Fibroblast of lung (primary cell): ENCODE measurements at regions not wholly inside any gene's neighbourhood (a gene's known extent, or its start where the extent isn't known, plus 50 kb on each side); places are given as distances from the start of the nearest gene placed in this dataset.

Experiments used
- DNase-seq, 2 donors: peaks; one replicate each; pipeline versions ENCODE4 v3.0.0 to v3.0.0-alpha.2; 2010; ENCODE audit warnings: low read depth in 2 of 2
- H2AFZ ChIP-seq: 2 replicates; pipeline ENCODE4 v1.5.1; 2012; ENCODE audit warnings: low read length, control low read depth, inconsistent platforms
- H3K27ac ChIP-seq: 2 replicates; pipeline ENCODE4 v1.5.1; 2011; ENCODE audit warnings: low read length, control low read depth; ENCODE audit not compliant: insufficient read depth
- H3K27me3 ChIP-seq: 2 replicates; pipeline ENCODE4 v1.5.1; 2011; ENCODE audit warnings: mild to moderate bottlenecking, low read length; ENCODE audit not compliant: control insufficient read depth, insufficient read depth
- H3K36me3 ChIP-seq: 2 replicates; pipeline ENCODE4 v1.5.1; 2011; ENCODE audit warnings: low read length; ENCODE audit not compliant: control insufficient read depth, insufficient read depth
- H3K4me1 ChIP-seq: 2 replicates; pipeline ENCODE4 v1.5.1; 2011; ENCODE audit warnings: low read length; ENCODE audit not compliant: control insufficient read depth, insufficient read depth; ENCODE audit errors: extremely low read depth
- H3K4me2 ChIP-seq: 2 replicates; pipeline ENCODE4 v1.5.1; 2011; ENCODE audit warnings: low read length, control low read depth; ENCODE audit not compliant: insufficient read depth; ENCODE audit errors: extremely low read depth
- H3K4me3 ChIP-seq, 4 experiments: fragments of 200-600 bp in 1 of 4; sonication (generic) in 1 of 4; replicated peaks in 1 of 4; 2 replicates each; pipeline ENCODE4 v1.5.1; 2011 to 2016; ENCODE audit warnings: low read length in 4 of 4, low read depth in 3 of 4, mild to moderate bottlenecking in 3 of 4, control low read depth in 2 of 4, inconsistent platforms in 1 of 4, mixed read lengths in 1 of 4; ENCODE audit not compliant: insufficient read depth in 1 of 4; ENCODE audit errors: control extremely low read depth in 1 of 4
- H3K79me2 ChIP-seq: 2 replicates; pipeline ENCODE4 v1.5.1; 2012; ENCODE audit warnings: mild to moderate bottlenecking, low read length, inconsistent platforms; ENCODE audit not compliant: control insufficient read depth, insufficient read depth
- H3K9ac ChIP-seq: 2 replicates; pipeline ENCODE4 v1.5.1; 2011; ENCODE audit warnings: mild to moderate bottlenecking, low read length, control low read depth; ENCODE audit not compliant: insufficient read depth
- H3K9me3 ChIP-seq: 2 replicates; pipeline ENCODE4 v1.5.1; 2012; ENCODE audit warnings: low read depth, low read length; ENCODE audit not compliant: control insufficient read depth, insufficient read depth
- H4K20me1 ChIP-seq: 2 replicates; pipeline ENCODE4 v1.5.1; 2011; ENCODE audit warnings: low read length; ENCODE audit not compliant: control insufficient read depth, insufficient read depth; ENCODE audit errors: extremely low read depth
- CTCF ChIP-seq, 2 donors: IDR thresholded peaks in 1 of 2; conservative IDR thresholded peaks in 1 of 2; 1 replicate in 1 of 2; 2 replicates in 1 of 2; pipeline ENCODE4 v1.5.1; 2011 to 2012; ENCODE audit warnings: low read length in 2 of 2, control low read depth in 1 of 2, inconsistent platforms in 1 of 2, low read depth in 1 of 2, mild to moderate bottlenecking in 1 of 2
- EZH2 ChIP-seq: IDR thresholded peaks from 2 replicates; pipeline ENCODE4 v1.5.1; 2012; ENCODE audit warnings: low read length, control low read depth, mild to moderate bottlenecking; ENCODE audit errors: missing control alignments

GRCh38 chr7:19405541-19405940 is 260.3 kb upstream of the FERD3L start:
- no peak for TF ChIP-seq EZH2
- TF ChIP-seq CTCF (conservative IDR thresholded peaks at IDR 0.05 in 1 of 2, IDR thresholded peaks at IDR 0.05 in 1 of 2; ENCODE audit: low read depth in 1 of 2, low read length in 2 of 2) = no peak
- no peaks in the 10 kb centered on the region for H4K20me1 ChIP-seq
- peak; percentile 70 to 83 for DNase-seq
- no peaks in the 10 kb centered on the region for H3K9me3 ChIP-seq
- no peak overlapping the region for H3K4me3 ChIP-seq
- H3K27me3 ChIP-seq = no peaks in the 10 kb centered on the region
- H2AFZ ChIP-seq = no peak overlapping the region
- H3K79me2 ChIP-seq = no peaks in the 10 kb centered on the region
- H3K36me3 ChIP-seq = no peaks in the 10 kb centered on the region
- peak overlapping the region; percentile 52 for H3K4me2 ChIP-seq
- H3K9ac ChIP-seq = no peak overlapping the region
- H3K4me1 ChIP-seq = peaks cover 2% of the 10 kb centered on the region
- no peak overlapping the region for H3K27ac ChIP-seq

DNA sequence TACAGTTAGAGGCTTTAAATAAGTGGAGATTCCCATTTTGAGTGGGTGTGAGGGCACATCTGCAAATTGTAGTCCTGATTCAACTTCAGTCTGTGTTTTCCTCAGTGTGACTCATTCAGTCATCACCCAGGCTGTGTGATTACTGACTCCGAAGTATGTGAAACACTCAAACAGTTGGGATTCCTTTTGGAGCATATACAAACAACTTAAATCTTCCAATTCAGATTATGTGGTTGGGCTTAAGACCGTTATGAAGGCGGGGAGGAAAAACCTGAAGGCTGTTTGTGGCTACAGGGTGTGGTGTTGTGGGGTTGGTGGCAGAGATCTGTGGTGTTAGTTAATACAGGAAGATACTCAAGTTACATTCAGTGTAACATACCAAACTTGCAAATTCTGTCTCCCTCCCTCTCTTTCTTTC is 259.7 kb upstream of the FERD3L start:
- peak overlapping the region; percentile 34 for H3K27ac ChIP-seq
- H3K27me3 ChIP-seq = no peaks in the 10 kb centered on the region
- no peaks in the 10 kb centered on the region for H4K20me1 ChIP-seq
- H3K79me2 ChIP-seq = no peaks in the 10 kb centered on the region
- H3K4me2 ChIP-seq = peak overlapping the region; percentile 52
- H3K9ac ChIP-seq = no peak overlapping the region
- no peaks in the 10 kb centered on the region for H3K36me3 ChIP-seq
- peak; percentile 95 to 100 for DNase-seq
- no peak for TF ChIP-seq EZH2
- no peak for TF ChIP-seq CTCF (conservative IDR thresholded peaks at IDR 0.05 in 1 of 2, IDR thresholded peaks at IDR 0.05 in 1 of 2; ENCODE audit: low read depth in 1 of 2, low read length in 2 of 2)
- H3K9me3 ChIP-seq = no peaks in the 10 kb centered on the region
- no peak overlapping the region for H3K4me3 ChIP-seq
- H3K4me1 ChIP-seq = peaks cover 2% of the 10 kb centered on the region
- H2AFZ ChIP-seq = peak overlapping the region; percentile 16

GRCh38 chr7:19403691-19404090 is 258.5 kb upstream of the FERD3L start:
- Histone ChIP-seq H3K4me2 (no peak overlapping the region), H3K27ac (no peak overlapping the region), H3K27me3 (no peaks in the 10 kb centered on the region), H3K79me2 (no peaks in the 10 kb centered on the region), H3K36me3 (no peaks in the 10 kb centered on the region), H3K9me3 (no peaks in the 10 kb centered on the region), H2AFZ (no peak overlapping the region), H3K4me3 (no peak overlapping the region), H3K9ac (no peak overlapping the region), H4K20me1 (no peaks in the 10 kb centered on the region), H3K4me1 (peaks cover 2% of the 10 kb centered on the region)
- peak in 1 of 2 donors; percentile 10 for DNase-seq
- TF ChIP-seq EZH2 (no peak), CTCF (conservative IDR thresholded peaks at IDR 0.05 in 1 of 2, IDR thresholded peaks at IDR 0.05 in 1 of 2; ENCODE audit: low read depth in 1 of 2, low read length in 2 of 2) (no peak)
